Gastroesophageal sphincter (tissue), 4 donors: ENCODE measurements at regions not wholly inside any gene's neighbourhood (a gene's known extent, or its start where the extent isn't known, plus 50 kb on each side); places are given as distances from the start of the nearest gene placed in this dataset.

Source experiments
- ATAC-seq: fragments of 150-250 bp; one replicate; pipeline ENCODE4 v1.9.1; 2016; ENCODE audit warnings: mild to moderate bottlenecking, moderate library complexity
- H3K27ac ChIP-seq, 4 donors: fragments of 200-600 bp; sonication (generic) in 3 of 4; 1 replicate in 3 of 4; 2 replicates in 1 of 4; pipeline ENCODE4 v1.5.1; 2016 to 2019
- H3K27me3 ChIP-seq: fragments of 200-600 bp; sonication (generic); one replicate; pipeline ENCODE4 v1.5.1; 2019
- H3K36me3 ChIP-seq, 2 donors: fragments of 200-600 bp; sonication (generic); one replicate each; pipeline ENCODE4 v1.5.1; 2019; ENCODE audit warnings: control low read depth in 1 of 2
- H3K4me1 ChIP-seq, 3 donors: fragments of 200-600 bp; sonication (generic); 1 replicate in 2 of 3; 2 replicates in 1 of 3; pipeline ENCODE4 v1.5.1; 2016 to 2019; ENCODE audit warnings: control low read depth in 2 of 3
- H3K4me3 ChIP-seq, 2 donors: fragments of 200-600 bp; sonication (generic); one replicate each; pipeline ENCODE4 v1.5.1; 2019; ENCODE audit warnings: mild to moderate bottlenecking in 1 of 2, moderate library complexity in 1 of 2
- H3K9me3 ChIP-seq, 3 donors: fragments of 200-600 bp; sonication (generic); one replicate each; pipeline ENCODE4 v1.5.1; 2017 to 2019; ENCODE audit warnings: control low read depth in 2 of 3
- CTCF ChIP-seq, 4 experiments: fragments of 200-600 bp in 2 of 4; fragments of 450-650 bp in 2 of 4; sonication (generic) in 1 of 4; IDR thresholded peaks; one replicate each; pipeline ENCODE4 v1.5.1; 2017 to 2019; ENCODE audit warnings: antibody characterized with exemption in 4 of 4, mild to moderate bottlenecking in 2 of 4, moderate library complexity in 2 of 4
- EP300 ChIP-seq: sonication (generic); formaldehyde crosslinking; IDR thresholded peaks from one replicate; pipeline ENCODE4 v1.6.1; 2017; ENCODE audit warnings: antibody characterized with exemption, mild to moderate bottlenecking
- POLR2A ChIP-seq, 2 donors: fragments of 450-650 bp; IDR thresholded peaks; one replicate each; pipeline ENCODE4 v1.6.1; 2017; ENCODE audit warnings: antibody characterized with exemption in 2 of 2, mild to moderate bottlenecking in 2 of 2, moderate library complexity in 1 of 2
- POLR2AphosphoS5 ChIP-seq: sonication (generic); formaldehyde crosslinking; IDR thresholded peaks from one replicate; pipeline ENCODE4 v1.6.1; 2017; ENCODE audit warnings: antibody characterized with exemption
- WGBS, 2 donors: methylation state at CpG; one replicate each; pipeline ENCODE4 v1.1.5; 2018; ENCODE audit warnings: low coverage in 1 of 2; 5-methylcytosine and 5-hydroxymethylcytosine counted together

GRCh38 chr14:38103542-38104225 lies 104.0 kb upstream of the SSTR1 start:
- Histone ChIP-seq H3K4me3 (no peak overlapping the region), H3K36me3 (no peaks in the 10 kb centered on the region), H3K27ac (no peak overlapping the region), H3K27me3 (no peaks in the 10 kb centered on the region), H3K9me3 (peaks cover 0 to 7% (median 0%) of the 10 kb centered on the region in 3 donors), H3K4me1 (no peaks in the 10 kb centered on the region)
- 54 to 58% methylated on average over 2 to 3 of the region's 6 CpGs for WGBS, 2 donors
- ATAC-seq: no peak
- TF ChIP-seq EP300: no peak
- TF ChIP-seq POLR2A (IDR thresholded peaks at IDR 0.05): no peak
- no peak for TF ChIP-seq CTCF (IDR thresholded peaks at IDR 0.05)

- Histone ChIP-seq H3K27me3 (no peaks in the 10 kb centered on the region), H3K4me3 (no peak overlapping the region), H3K36me3 (no peaks in the 10 kb centered on the region), H3K27ac (no peak overlapping the region), H3K4me1 (no peaks in the 10 kb centered on the region), H3K9me3 (peaks cover 0 to 7% (median 0%) of the 10 kb centered on the region in 3 donors)
- no peak for ATAC-seq
- TF ChIP-seq POLR2A (IDR thresholded peaks at IDR 0.05) (no peak), EP300 (no peak), CTCF (IDR thresholded peaks at IDR 0.05) (no peak), POLR2AphosphoS5 (no peak)
- WGBS, 2 donors: 82 to 89% methylated on average over 3 to 9 of the region's 9 CpGs
Measured at GRCh38 chr14:38105106-38105702, 102.5 kb upstream of the SSTR1 start.

GRCh38 chr14:38107216-38107631 lies 100.5 kb upstream of the SSTR1 start:
- 100% methylated on average over 2 of the region's 2 CpGs; no CpG with 5 or more reads in 1 of the 2 donors for WGBS, 2 donors
- no peak overlapping the region for H3K27ac ChIP-seq

GRCh38 chr14:38108681-38109080 lies 99.0 kb upstream of the SSTR1 start:
- Histone ChIP-seq H3K27me3 (no peaks in the 10 kb centered on the region), H3K4me1 (no peaks in the 10 kb centered on the region), H3K4me3 (no peak overlapping the region), H3K27ac (no peak overlapping the region), H3K36me3 (no peaks in the 10 kb centered on the region), H3K9me3 (no peaks in the 10 kb centered on the region)
- TF ChIP-seq EP300 (no peak), POLR2AphosphoS5 (no peak), CTCF (IDR thresholded peaks at IDR 0.05) (no peak), POLR2A (IDR thresholded peaks at IDR 0.05) (no peak)
- 49 to 50% methylated on average over 2 of the region's 2 CpGs for WGBS, 2 donors
- ATAC-seq: no peak

More at GRCh38 chr14:38107216-38107631, 100.5 kb upstream of the SSTR1 start:
- no peaks in the 10 kb centered on the region for H3K36me3 ChIP-seq
- TF ChIP-seq POLR2A (IDR thresholded peaks at IDR 0.05) (no peak), EP300 (no peak), CTCF (IDR thresholded peaks at IDR 0.05) (no peak), POLR2AphosphoS5 (no peak)
- no peaks in the 10 kb centered on the region for H3K27me3 ChIP-seq
- no peak for ATAC-seq
- no peaks in the 10 kb centered on the region for H3K4me1 ChIP-seq
- no peak overlapping the region for H3K4me3 ChIP-seq
- H3K9me3 ChIP-seq: no peaks in the 10 kb centered on the region

- no peak overlapping the region for H3K27ac ChIP-seq
Measured at GRCh38 chr14:38110258-38110657, 97.4 kb upstream of the SSTR1 start.

More at GRCh38 chr14:38110258-38110657, 97.4 kb upstream of the SSTR1 start:
- no peak for ATAC-seq
- H3K4me1 ChIP-seq: no peaks in the 10 kb centered on the region
- no peaks in the 10 kb centered on the region for H3K9me3 ChIP-seq
- no peak overlapping the region for H3K4me3 ChIP-seq
- no peaks in the 10 kb centered on the region for H3K36me3 ChIP-seq
- TF ChIP-seq POLR2AphosphoS5 (no peak), CTCF (IDR thresholded peaks at IDR 0.05) (no peak), EP300 (no peak), POLR2A (IDR thresholded peaks at IDR 0.05) (no peak)
- 50 to 69% methylated on average over 1 of the region's 1 CpG for WGBS, 2 donors
- no peaks in the 10 kb centered on the region for H3K27me3 ChIP-seq
